Ovary (tissue), 3 donors: ENCODE measurements at regions not wholly inside any gene's neighbourhood (a gene's known extent, or its start where the extent isn't known, plus 50 kb on each side); places are given as distances from the start of the nearest gene placed in this dataset.

Source experiments
- CTCF ChIP-seq, 3 donors: fragments of 450-650 bp in 2 of 3; fragments of 200-600 bp in 1 of 3; IDR thresholded peaks; one replicate each; pipeline versions ENCODE4 v1.5.1 to v1.8.0; 2016 to 2022; ENCODE audit warnings: antibody characterized with exemption in 3 of 3, mild to moderate bottlenecking in 1 of 3
- EP300 ChIP-seq: sonication (generic); formaldehyde crosslinking; IDR thresholded peaks from one replicate; pipeline ENCODE4 v1.6.1; 2017; ENCODE audit warnings: antibody characterized with exemption
- POLR2A ChIP-seq: fragments of 450-650 bp; IDR thresholded peaks from one replicate; pipeline ENCODE4 v1.6.1; 2017; ENCODE audit warnings: antibody characterized with exemption, mild to moderate bottlenecking, moderate library complexity
- donor health status: DM: no; HTN: no; CAD: no.

- TF ChIP-seq CTCF (IDR thresholded peaks at IDR 0.05) (no peak), POLR2A (no peak), EP300 (no peak)
These were observed 70.2 kb upstream of the ELL2 start for GRCh38 chr5:96031811-96032261.
